ENCODE measurements at regions not wholly inside any gene's neighbourhood (a gene's known extent, or its start where the extent isn't known, plus 50 kb on each side); places are given as distances from the start of the nearest gene placed in this dataset.

DNA sequence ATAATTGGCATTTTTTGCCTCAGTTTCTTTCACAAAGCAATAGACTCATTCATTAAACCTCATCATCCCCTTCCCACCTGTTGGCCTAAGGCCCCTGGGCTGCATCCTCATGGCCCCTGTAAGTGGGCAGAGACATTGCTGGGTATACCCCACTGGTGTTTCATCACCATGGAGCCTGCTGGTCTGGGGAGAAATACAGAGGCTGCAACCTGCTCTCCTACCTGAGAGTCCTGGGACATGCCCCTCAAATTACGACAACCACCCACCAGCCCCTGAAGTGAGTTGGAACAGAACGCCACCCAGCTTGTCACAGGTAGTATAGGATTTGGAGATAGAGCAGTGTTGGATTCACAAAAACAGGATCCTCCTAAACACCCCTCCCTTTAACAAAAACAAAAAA, 190.8 kb downstream of the ANKRD60 start:
- H3K4ac ChIP-seq (ENCODE audit: low read depth, low read length), result no peak overlapping the region
- H3K27me3 ChIP-seq (ENCODE audit: insufficient read depth, low read length), result no peaks in the 10 kb centered on the region
- DNase-seq, result no peak
- peaks cover 4% of the 10 kb centered on the region in 2 experiments; a peak in 3 of 5 replicates for H3K9me3 Mint-ChIP-seq
- H3K27me3 Mint-ChIP-seq (ENCODE audit: low read depth), result peaks cover 4% of the 10 kb centered on the region
- H3K4me1 ChIP-seq (ENCODE audit: insufficient read depth, low read length), result no peaks in the 10 kb centered on the region
- H3T11ph ChIP-seq (ENCODE audit: low read length), result no peak overlapping the region
- H2AFZ ChIP-seq (ENCODE audit: low read length), result no peak overlapping the region
- no peaks in the 10 kb centered on the region for H3K9me3 ChIP-seq (ENCODE audit: control insufficient read depth, low read depth, low read length)
- no peak overlapping the region for H4K8ac ChIP-seq (replicated peaks; ENCODE audit: insufficient read length, low read depth, low read length)
- H2AK5ac ChIP-seq (ENCODE audit: insufficient read length, low read length), result no peak overlapping the region
- no peak overlapping the region for H2BK15ac ChIP-seq (ENCODE audit: low read depth, low read length)
- no peak overlapping the region for H3K27ac ChIP-seq (ENCODE audit: insufficient read length, low read depth, low read length)
- H3K36me3 Mint-ChIP-seq (ENCODE audit: insufficient read depth in 1 of 3, low read depth in 3 of 3), result peaks cover 0 to 3% (median 0%) of the 10 kb centered on the region in 3 experiments; a peak in 1 of 7 replicates
- no peak overlapping the region for H3K9ac ChIP-seq (ENCODE audit: extremely low read depth, insufficient read length, low read length)
- H4K5ac ChIP-seq (ENCODE audit: insufficient read length, low read depth, low read length), result no peak overlapping the region
- no peak overlapping the region for H2BK20ac ChIP-seq (ENCODE audit: low read depth, low read length, poor library complexity, severe bottlenecking)
- no peak overlapping the region for H2BK5ac ChIP-seq (ENCODE audit: insufficient read length, low read length)
- H4K20me1 ChIP-seq (ENCODE audit: control insufficient read depth, insufficient read depth, insufficient read length), result no peaks in the 10 kb centered on the region
- no peak overlapping the region for H2BK120ac ChIP-seq (ENCODE audit: low read depth, low read length, poor library complexity, severe bottlenecking)
- no peaks in the 10 kb centered on the region for H3K79me2 ChIP-seq (ENCODE audit: insufficient read depth, low read length)
- TF ChIP-seq, protein P1, sequence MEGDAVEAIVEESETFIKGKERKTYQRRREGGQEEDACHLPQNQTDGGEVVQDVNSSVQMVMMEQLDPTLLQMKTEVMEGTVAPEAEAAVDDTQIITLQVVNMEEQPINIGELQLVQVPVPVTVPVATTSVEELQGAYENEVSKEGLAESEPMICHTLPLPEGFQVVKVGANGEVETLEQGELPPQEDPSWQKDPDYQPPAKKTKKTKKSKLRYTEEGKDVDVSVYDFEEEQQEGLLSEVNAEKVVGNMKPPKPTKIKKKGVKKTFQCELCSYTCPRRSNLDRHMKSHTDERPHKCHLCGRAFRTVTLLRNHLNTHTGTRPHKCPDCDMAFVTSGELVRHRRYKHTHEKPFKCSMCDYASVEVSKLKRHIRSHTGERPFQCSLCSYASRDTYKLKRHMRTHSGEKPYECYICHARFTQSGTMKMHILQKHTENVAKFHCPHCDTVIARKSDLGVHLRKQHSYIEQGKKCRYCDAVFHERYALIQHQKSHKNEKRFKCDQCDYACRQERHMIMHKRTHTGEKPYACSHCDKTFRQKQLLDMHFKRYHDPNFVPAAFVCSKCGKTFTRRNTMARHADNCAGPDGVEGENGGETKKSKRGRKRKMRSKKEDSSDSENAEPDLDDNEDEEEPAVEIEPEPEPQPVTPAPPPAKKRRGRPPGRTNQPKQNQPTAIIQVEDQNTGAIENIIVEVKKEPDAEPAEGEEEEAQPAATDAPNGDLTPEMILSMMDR (conservative IDR thresholded peaks at IDR 0.05), result no peak
- H3K56ac ChIP-seq (ENCODE audit: insufficient read length, low read depth, low read length), result no peak overlapping the region
- H3K23me2 ChIP-seq (ENCODE audit: insufficient read length, low read depth, low read length, poor library complexity, severe bottlenecking), result no peaks in the 10 kb centered on the region
- no peaks in the 10 kb centered on the region for H3K79me1 ChIP-seq (ENCODE audit: insufficient read depth, low read depth, low read length, poor library complexity, severe bottlenecking)
- H3K4me3 Mint-ChIP-seq, result no peak overlapping the region
- no peak overlapping the region for H3K4me2 ChIP-seq (ENCODE audit: insufficient read depth, insufficient read length, low read length)
- H3K14ac ChIP-seq (ENCODE audit: insufficient read depth, low read length), result no peak overlapping the region
- no peak overlapping the region for H3K27ac Mint-ChIP-seq
- no peak overlapping the region for H4K91ac ChIP-seq (ENCODE audit: insufficient read length, low read depth, low read length)
- H2BK12ac ChIP-seq (ENCODE audit: insufficient read length, low read depth, low read length), result no peak overlapping the region
- no CpG with 5 or more reads among the region's 2 CpGs for WGBS (ENCODE audit: extremely low coverage, insufficient read length, low lambda C conversion rate)
- H3K18ac ChIP-seq (ENCODE audit: insufficient read length, low read depth, low read length), result no peak overlapping the region
- H3K4me1 Mint-ChIP-seq, result peaks cover 4 to 8% of the 10 kb centered on the region in 2 experiments
- H3K23ac ChIP-seq (ENCODE audit: insufficient read length, low read depth, low read length), result no peak overlapping the region
